K562 (cell line): ENCODE measurements at regions not wholly inside any gene's neighbourhood (a gene's known extent, or its start where the extent isn't known, plus 50 kb on each side); places are given as distances from the start of the nearest gene placed in this dataset.

Experiments
- CBX2 ChIP-seq: fragments of 200-600 bp; sonication (generic); IDR thresholded peaks from one replicate; pipeline ENCODE4 v1.6.1; 2012; ENCODE audit warnings: mild to moderate bottlenecking, low read length, inconsistent platforms; ENCODE audit not compliant: insufficient read depth, poor library complexity, severe bottlenecking
- CCNT2 ChIP-seq: IDR thresholded peaks from 2 replicates; pipeline ENCODE4 v1.6.1; 2011; ENCODE audit warnings: borderline replicate concordance, low read depth, mild to moderate bottlenecking, moderate library complexity, mixed read lengths, low read length; ENCODE audit not compliant: insufficient read length; ENCODE audit errors: extremely low read depth
- ILK ChIP-seq: fragments of 450-650 bp; IDR thresholded peaks from 2 replicates; pipeline ENCODE4 v1.6.1; 2016; ENCODE audit warnings: missing genetic modification characterization, low read depth, mild to moderate bottlenecking, missing compliant biosample characterization, moderate library complexity, borderline replicate concordance
- KLF13 ChIP-seq: fragments of 450-650 bp; IDR thresholded peaks from 2 replicates; pipeline ENCODE4 v1.6.1; 2016; ENCODE audit warnings: missing genetic modification characterization, low read depth, mild to moderate bottlenecking, missing compliant biosample characterization, moderate library complexity, borderline replicate concordance
- MGA ChIP-seq: fragments of 450-650 bp; IDR thresholded peaks from 2 replicates; pipeline ENCODE4 v1.6.1; 2016; ENCODE audit warnings: mild to moderate bottlenecking, moderate library complexity
- PHTF2 ChIP-seq: fragments of 250-450 bp; sonication (Bioruptor Pico); IDR thresholded peaks from 2 replicates; pipeline ENCODE4 v1.5.0; 2021; ENCODE audit warnings: mild to moderate bottlenecking
- RBM22 ChIP-seq: fragments of 200-400 bp; formaldehyde crosslinking; IDR thresholded peaks from 2 replicates; pipeline ENCODE4 v1.6.1; 2018; ENCODE audit warnings: low read length, low read depth; ENCODE audit not compliant: poor library complexity, severe bottlenecking
- XRCC5 ChIP-seq: fragments of 200-400 bp; formaldehyde crosslinking; IDR thresholded peaks from 2 replicates; pipeline ENCODE4 v1.6.1; 2017; ENCODE audit warnings: low read depth, mild to moderate bottlenecking, low read length
- ZFP36 ChIP-seq: fragments of 150-350 bp; IDR thresholded peaks from 2 replicates; pipeline ENCODE4 v1.6.1; 2018; ENCODE audit warnings: low read length, low read depth; ENCODE audit not compliant: partially characterized antibody
- ZNF239 ChIP-seq: fragments of 250-450 bp; sonication (Bioruptor Pico); IDR thresholded peaks from 2 replicates; pipeline ENCODE4 v1.4.0; 2020; ENCODE audit warnings: mild to moderate bottlenecking
- ZNF518B ChIP-seq: fragments of 250-450 bp; sonication (Bioruptor Pico); IDR thresholded peaks from 2 replicates; pipeline ENCODE4 v1.5.0; 2021; ENCODE audit warnings: mild to moderate bottlenecking, moderate library complexity
- ZNF699 ChIP-seq: fragments of 250-450 bp; sonication (Bioruptor Pico); IDR thresholded peaks from 2 replicates; pipeline ENCODE4 v1.8.0; 2021; ENCODE audit warnings: mild to moderate bottlenecking, moderate library complexity; ENCODE audit not compliant: insufficient replicate concordance
- TF ChIP-seq, protein P1 (sequence below): fragments of 250-450 bp; sonication (Bioruptor Pico); IDR thresholded peaks from 2 replicates; pipeline ENCODE4 v1.9.0; 2021; ENCODE audit warnings: mild to moderate bottlenecking

- TF ChIP-seq MGA: no peak
- TF ChIP-seq XRCC5: no peak
- TF ChIP-seq ZNF518B (CRISPR knock-in tag): no peak
- no peak for TF ChIP-seq CBX2
- TF ChIP-seq RBM22: no peak
- TF ChIP-seq ZFP36: no peak
- TF ChIP-seq ZNF699 (CRISPR knock-in tag): no peak
- TF ChIP-seq ILK (tag): no peak
- TF ChIP-seq, protein P1, sequence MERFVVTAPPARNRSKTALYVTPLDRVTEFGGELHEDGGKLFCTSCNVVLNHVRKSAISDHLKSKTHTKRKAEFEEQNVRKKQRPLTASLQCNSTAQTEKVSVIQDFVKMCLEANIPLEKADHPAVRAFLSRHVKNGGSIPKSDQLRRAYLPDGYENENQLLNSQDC (CRISPR knock-in tag): no peak
- TF ChIP-seq PHTF2 (CRISPR knock-in tag): no peak
- no peak for TF ChIP-seq CCNT2
- TF ChIP-seq ZNF239 (CRISPR knock-in tag): no peak
- no peak for TF ChIP-seq KLF13
Observed at GRCh38 chr5:152584103-152584502, 179.0 kb upstream of the NMUR2 start (continued).
